ENCODE measurements at regions not wholly inside any gene's neighbourhood (a gene's known extent, or its start where the extent isn't known, plus 50 kb on each side); places are given as distances from the start of the nearest gene placed in this dataset.

DNA sequence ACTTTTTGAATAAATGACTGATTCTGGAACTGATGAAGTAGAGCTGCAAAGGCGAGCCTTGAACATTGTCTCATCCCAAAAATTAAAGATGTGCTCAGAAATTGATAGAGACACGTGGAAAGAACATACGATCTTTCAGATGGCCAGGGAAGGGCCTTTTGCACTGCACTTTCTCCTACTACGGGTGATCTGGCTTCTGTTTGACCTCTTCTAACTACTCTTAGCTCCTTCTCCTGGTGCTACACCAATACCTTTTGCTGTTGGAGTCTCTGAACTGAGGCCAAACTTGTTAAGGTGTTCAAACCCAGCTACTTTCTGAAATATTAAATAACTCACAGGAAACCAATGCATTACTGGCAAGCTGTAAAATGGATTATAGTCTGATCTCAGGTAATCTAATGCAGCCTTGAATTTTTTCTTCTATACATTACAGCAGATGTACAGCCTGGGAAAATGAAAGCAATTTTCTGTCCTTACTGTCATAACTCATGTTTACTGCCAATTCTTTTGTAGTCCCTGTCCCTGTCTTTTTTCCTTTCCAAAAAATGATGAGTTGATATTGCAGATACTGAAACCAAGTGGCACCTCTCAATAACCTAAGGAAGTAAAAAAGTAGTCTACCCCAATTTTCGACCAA, 1086.1 kb upstream of the CNTN5 start:
- CTCF ChIA-PET: no interaction called here
- Histone ChIP-seq H3K18ac (ENCODE audit: low read depth, low read length) (no peak overlapping the region), H3K23ac (ENCODE audit: low read depth, low read length) (no peak overlapping the region), H3K36me3 (ENCODE audit: control insufficient read depth, insufficient read depth, low read length) (no peaks in the 10 kb centered on the region), H3K4me3 (ENCODE audit: insufficient read depth, low read depth, low read length) (no peak overlapping the region), H3K4me2 (ENCODE audit: low read depth, low read length) (no peak overlapping the region), H3K9ac (ENCODE audit: low read depth, low read length) (no peak overlapping the region), H3K56ac (ENCODE audit: extremely low read depth, insufficient read depth, low read length) (no peak overlapping the region), H3K14ac (replicated peaks; ENCODE audit: low read depth, low read length) (no peak overlapping the region), H2BK120ac (ENCODE audit: low read depth, low read length) (no peak overlapping the region), H3K79me1 (ENCODE audit: low read depth in 1 of 2, low read length in 2 of 2) (no peaks in the 10 kb centered on the region), H4K91ac (ENCODE audit: insufficient read depth, low read depth, low read length) (no peak overlapping the region), H4K20me1 (ENCODE audit: insufficient read depth, low read length) (no peaks in the 10 kb centered on the region), H2AK5ac (ENCODE audit: low read depth, low read length) (no peak overlapping the region), H2BK20ac (ENCODE audit: low read depth, low read length) (no peak overlapping the region), H4K5ac (ENCODE audit: low read depth, low read length) (no peak overlapping the region), H3K9me1 (ENCODE audit: insufficient read depth, low read length) (no peaks in the 10 kb centered on the region), H2BK5ac (ENCODE audit: low read depth, low read length, poor library complexity, severe bottlenecking) (no peak overlapping the region), H2AFZ (replicated peaks; ENCODE audit: low read length, poor library complexity) (no peak overlapping the region), H3K4me1 (ENCODE audit: control insufficient read depth, insufficient read depth, low read length) (no peaks in the 10 kb centered on the region), H3K27me3 (ENCODE audit: control insufficient read depth, insufficient read depth, low read length) (no peaks in the 10 kb centered on the region), H3K27ac (ENCODE audit: insufficient read depth, low read length) (no peak overlapping the region), H2AK9ac (replicated peaks; ENCODE audit: low read depth, low read length, poor library complexity) (no peak overlapping the region), H3K4ac (ENCODE audit: low read depth, low read length) (no peak overlapping the region), H2BK15ac (ENCODE audit: low read depth, low read length) (no peak overlapping the region), H4K8ac (ENCODE audit: low read depth in 2 of 2, low read length in 2 of 2) (no peak overlapping the region), H3K9me3 (ENCODE audit: control insufficient read depth, insufficient read depth, low read length) (no peaks in the 10 kb centered on the region)
- ATAC-seq (ENCODE audit: low read depth): no peak
- dilution Hi-C loops (cut with HindIII; ENCODE audit: low sequenced_read_pairs, unreplicated experiment) (no loop called here), intact Hi-C loops (cut with micrococcal nuclease) (no loop called here), in situ Hi-C loops (cut with MboI; ENCODE audit: low sequenced_read_pairs) (no loop called here)
- TF ChIP-seq, protein P1, sequence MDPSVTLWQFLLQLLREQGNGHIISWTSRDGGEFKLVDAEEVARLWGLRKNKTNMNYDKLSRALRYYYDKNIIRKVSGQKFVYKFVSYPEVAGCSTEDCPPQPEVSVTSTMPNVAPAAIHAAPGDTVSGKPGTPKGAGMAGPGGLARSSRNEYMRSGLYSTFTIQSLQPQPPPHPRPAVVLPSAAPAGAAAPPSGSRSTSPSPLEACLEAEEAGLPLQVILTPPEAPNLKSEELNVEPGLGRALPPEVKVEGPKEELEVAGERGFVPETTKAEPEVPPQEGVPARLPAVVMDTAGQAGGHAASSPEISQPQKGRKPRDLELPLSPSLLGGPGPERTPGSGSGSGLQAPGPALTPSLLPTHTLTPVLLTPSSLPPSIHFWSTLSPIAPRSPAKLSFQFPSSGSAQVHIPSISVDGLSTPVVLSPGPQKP (IDR thresholded peaks at IDR 0.05; ENCODE audit: borderline replicate concordance, low read depth, low read length): no peak
- TF ChIP-seq, protein P2, sequence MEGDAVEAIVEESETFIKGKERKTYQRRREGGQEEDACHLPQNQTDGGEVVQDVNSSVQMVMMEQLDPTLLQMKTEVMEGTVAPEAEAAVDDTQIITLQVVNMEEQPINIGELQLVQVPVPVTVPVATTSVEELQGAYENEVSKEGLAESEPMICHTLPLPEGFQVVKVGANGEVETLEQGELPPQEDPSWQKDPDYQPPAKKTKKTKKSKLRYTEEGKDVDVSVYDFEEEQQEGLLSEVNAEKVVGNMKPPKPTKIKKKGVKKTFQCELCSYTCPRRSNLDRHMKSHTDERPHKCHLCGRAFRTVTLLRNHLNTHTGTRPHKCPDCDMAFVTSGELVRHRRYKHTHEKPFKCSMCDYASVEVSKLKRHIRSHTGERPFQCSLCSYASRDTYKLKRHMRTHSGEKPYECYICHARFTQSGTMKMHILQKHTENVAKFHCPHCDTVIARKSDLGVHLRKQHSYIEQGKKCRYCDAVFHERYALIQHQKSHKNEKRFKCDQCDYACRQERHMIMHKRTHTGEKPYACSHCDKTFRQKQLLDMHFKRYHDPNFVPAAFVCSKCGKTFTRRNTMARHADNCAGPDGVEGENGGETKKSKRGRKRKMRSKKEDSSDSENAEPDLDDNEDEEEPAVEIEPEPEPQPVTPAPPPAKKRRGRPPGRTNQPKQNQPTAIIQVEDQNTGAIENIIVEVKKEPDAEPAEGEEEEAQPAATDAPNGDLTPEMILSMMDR (conservative IDR thresholded peaks at IDR 0.05; ENCODE audit: low read depth, low read length): no peak
- TF ChIP-seq, protein P3, sequence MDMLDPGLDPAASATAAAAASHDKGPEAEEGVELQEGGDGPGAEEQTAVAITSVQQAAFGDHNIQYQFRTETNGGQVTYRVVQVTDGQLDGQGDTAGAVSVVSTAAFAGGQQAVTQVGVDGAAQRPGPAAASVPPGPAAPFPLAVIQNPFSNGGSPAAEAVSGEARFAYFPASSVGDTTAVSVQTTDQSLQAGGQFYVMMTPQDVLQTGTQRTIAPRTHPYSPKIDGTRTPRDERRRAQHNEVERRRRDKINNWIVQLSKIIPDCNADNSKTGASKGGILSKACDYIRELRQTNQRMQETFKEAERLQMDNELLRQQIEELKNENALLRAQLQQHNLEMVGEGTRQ (IDR thresholded peaks at IDR 0.05; ENCODE audit: low read depth, low read length): no peak
- no peak for TF ChIP-seq CEBPB (IDR thresholded peaks at IDR 0.05; ENCODE audit: low read depth, low read length)
- WGBS, 2 experiments (ENCODE audit: extremely low coverage in 2 of 2, insufficient read length in 1 of 2): 59% methylated on average over 3 of the region's 5 CpGs; no CpG with 5 or more reads in 1 of the 2 experiments
- BruUV-seq (replicated peaks): no TSS peak
- POLR2A ChIA-PET (ENCODE audit: unreplicated experiment): no interaction called here
- no peak for DNase-seq

All from IMR-90 (cell line).